IMR-90 (cell line): ENCODE measurements at regions not wholly inside any gene's neighbourhood (a gene's known extent, or its start where the extent isn't known, plus 50 kb on each side); places are given as distances from the start of the nearest gene placed in this dataset.

Source experiments
- ATAC-seq: fragments of 200-7000 bp; cut with Tn5 transposase; 2 replicates; pipeline ENCODE4 v1.9.1; 2020; ENCODE audit warnings: low read depth, mild to moderate bottlenecking, moderate library complexity
- BruUV-seq: library from RNA; stranded (reverse); fragments of 400-500 nt; replicated peaks from 2 replicates; lab custom pipeline; 2021; lab: Mats Ljungman, UMichigan
- CTCF ChIA-PET: fragments of 300-600 bp; formaldehyde crosslinking; extraction: SDS; loops from one replicate; lab custom pipeline; 2021; ENCODE audit warnings: antibody characterized with exemption; lab: Yijun Ruan, JAX
- POLR2A ChIA-PET: fragments of 300-600 bp; sonication (Branson Sonifier 250); formaldehyde crosslinking; loops from one replicate; lab custom pipeline; 2022; ENCODE audit warnings: antibody characterized with exemption; ENCODE audit not compliant: unreplicated experiment; lab: Charles Lee
- DNase-seq: peaks from one replicate; pipeline ENCODE4 v3.0.0; 2013
- H2AFZ ChIP-seq: replicated peaks from 2 replicates; pipeline ENCODE3; 2013; ENCODE audit warnings: low read length, mild to moderate bottlenecking; ENCODE audit not compliant: poor library complexity
- H2AK5ac ChIP-seq: 2 replicates; pipeline ENCODE4 v1.6.1; 2013; ENCODE audit warnings: low read depth, low read length, inconsistent platforms
- H2AK9ac ChIP-seq: replicated peaks from 2 replicates; pipeline ENCODE3; 2013; ENCODE audit warnings: mild to moderate bottlenecking, low read depth, low read length, moderate library complexity; ENCODE audit not compliant: poor library complexity
- H2BK120ac ChIP-seq: 2 replicates; pipeline ENCODE4 v1.6.1; 2013; ENCODE audit warnings: low read depth, low read length, inconsistent platforms
- H2BK15ac ChIP-seq: 3 replicates; pipeline ENCODE4 v1.6.1; 2013; ENCODE audit warnings: low read depth, low read length, inconsistent platforms
- H2BK20ac ChIP-seq: 2 replicates; pipeline ENCODE4 v1.6.1; 2013; ENCODE audit warnings: low read depth, mild to moderate bottlenecking, inconsistent platforms, low read length, moderate library complexity
- H2BK5ac ChIP-seq: 2 replicates; pipeline ENCODE4 v1.6.1; 2013; ENCODE audit warnings: mild to moderate bottlenecking, low read depth, low read length, inconsistent platforms; ENCODE audit not compliant: poor library complexity, severe bottlenecking
- H3K14ac ChIP-seq: replicated peaks from 2 replicates; pipeline ENCODE4 v1.6.1; 2013; ENCODE audit warnings: low read depth, low read length, inconsistent platforms
- H3K18ac ChIP-seq: 2 replicates; pipeline ENCODE4 v1.6.1; 2013; ENCODE audit warnings: low read depth, low read length, control low read depth
- H3K23ac ChIP-seq: 2 replicates; pipeline ENCODE4 v1.6.1; 2013; ENCODE audit warnings: low read depth, low read length, inconsistent platforms
- H3K27ac ChIP-seq: 2 replicates; pipeline ENCODE4 v1.5.1; 2013; ENCODE audit warnings: mild to moderate bottlenecking, control low read depth, low read length; ENCODE audit not compliant: insufficient read depth
- H3K27me3 ChIP-seq: 2 replicates; pipeline ENCODE4 v1.6.1; 2013; ENCODE audit warnings: low read length; ENCODE audit not compliant: control insufficient read depth, insufficient read depth
- H3K36me3 ChIP-seq: 2 replicates; pipeline ENCODE4 v1.6.1; 2013; ENCODE audit warnings: low read length, mixed read lengths; ENCODE audit not compliant: control insufficient read depth, insufficient read depth
- H3K4ac ChIP-seq: 2 replicates; pipeline ENCODE4 v1.6.1; 2013; ENCODE audit warnings: low read depth, low read length, inconsistent platforms
- H3K4me1 ChIP-seq: 2 replicates; pipeline ENCODE4 v1.6.1; 2013; ENCODE audit warnings: low read length, mixed read lengths; ENCODE audit not compliant: control insufficient read depth, insufficient read depth
- H3K4me2 ChIP-seq: 2 replicates; pipeline ENCODE4 v1.6.1; 2013; ENCODE audit warnings: low read depth, mild to moderate bottlenecking, control low read depth, low read length, moderate library complexity
- H3K4me3 ChIP-seq: 2 replicates; pipeline ENCODE4 v1.5.1; 2013; ENCODE audit warnings: low read depth, mild to moderate bottlenecking, control low read depth, low read length, moderate library complexity; ENCODE audit not compliant: insufficient read depth
- H3K56ac ChIP-seq: 2 replicates; pipeline ENCODE4 v1.6.1; 2013; ENCODE audit warnings: low read length, inconsistent platforms; ENCODE audit not compliant: insufficient read depth; ENCODE audit errors: extremely low read depth
- H3K79me1 ChIP-seq, 2 experiments: 2 replicates each; pipeline ENCODE4 v1.6.1; 2013; ENCODE audit warnings: low read length in 2 of 2, inconsistent platforms in 1 of 2, low read depth in 1 of 2
- H3K9ac ChIP-seq: 2 replicates; pipeline ENCODE4 v1.6.1; 2013; ENCODE audit warnings: low read depth, low read length, control low read depth
- H3K9me1 ChIP-seq: 2 replicates; pipeline ENCODE4 v1.6.1; 2013; ENCODE audit warnings: low read length, inconsistent platforms; ENCODE audit not compliant: insufficient read depth
- H3K9me3 ChIP-seq: 2 replicates; pipeline ENCODE4 v1.6.1; 2013; ENCODE audit warnings: low read length; ENCODE audit not compliant: control insufficient read depth, insufficient read depth
- H4K20me1 ChIP-seq: 2 replicates; pipeline ENCODE4 v1.6.1; 2013; ENCODE audit warnings: low read length, inconsistent platforms; ENCODE audit not compliant: insufficient read depth
- H4K5ac ChIP-seq: 2 replicates; pipeline ENCODE4 v1.6.1; 2013; ENCODE audit warnings: mild to moderate bottlenecking, low read depth, low read length, control low read depth
- H4K8ac ChIP-seq, 2 experiments: 2 replicates each; pipeline ENCODE4 v1.6.1; 2013; ENCODE audit warnings: low read depth in 2 of 2, low read length in 2 of 2, control low read depth in 1 of 2, inconsistent platforms in 1 of 2
- H4K91ac ChIP-seq: 2 replicates; pipeline ENCODE4 v1.6.1; 2013; ENCODE audit warnings: low read depth, low read length, inconsistent platforms; ENCODE audit not compliant: insufficient read depth
- CHD1 ChIP-seq: IDR thresholded peaks from 2 replicates; pipeline ENCODE4 v1.6.1; 2012; ENCODE audit warnings: low read depth, low read length, improper control_type of control experiment
- FOS ChIP-seq: fragments of 150-350 bp; IDR thresholded peaks from 2 replicates; pipeline ENCODE4 v1.6.1; 2016; ENCODE audit warnings: low read depth, low read length
- MAFK ChIP-seq: IDR thresholded peaks from 2 replicates; pipeline ENCODE4 v1.6.1; 2012; ENCODE audit warnings: low read depth, low read length, improper control_type of control experiment
- MXI1 ChIP-seq: IDR thresholded peaks from 2 replicates; pipeline ENCODE4 v1.6.1; 2012; ENCODE audit warnings: low read depth, mild to moderate bottlenecking, low read length, moderate library complexity, borderline replicate concordance
- NFE2L2 ChIP-seq: fragments of 150-350 bp; IDR thresholded peaks from 2 replicates; pipeline ENCODE4 v1.6.1; 2016; ENCODE audit warnings: low read depth, mild to moderate bottlenecking, low read length
- POLR2A ChIP-seq: IDR thresholded peaks from 2 replicates; pipeline ENCODE4 v1.6.1; 2012; ENCODE audit warnings: mild to moderate bottlenecking, low read depth, low read length
- RAD21 ChIP-seq: IDR thresholded peaks from 2 replicates; pipeline ENCODE4 v1.6.1; 2012; ENCODE audit warnings: low read length, improper control_type of control experiment
- RCOR1 ChIP-seq: IDR thresholded peaks from 2 replicates; pipeline ENCODE4 v1.6.1; 2012; ENCODE audit warnings: mild to moderate bottlenecking, low read length, improper control_type of control experiment; ENCODE audit not compliant: insufficient replicate concordance
- RFX5 ChIP-seq: IDR thresholded peaks from 2 replicates; pipeline ENCODE4 v1.8.0; 2012; ENCODE audit warnings: low read depth, mild to moderate bottlenecking, low read length, moderate library complexity
- SMC3 ChIP-seq: fragments of 150-350 bp; IDR thresholded peaks from 2 replicates; pipeline ENCODE4 v1.6.1; 2016; ENCODE audit warnings: low read depth, mild to moderate bottlenecking, antibody characterized with exemption, low read length, moderate library complexity
- WGBS, 2 experiments: methylation state at CpG; one replicate each; pipeline versions ENCODE4 v1.1.5 to v1.1.7; 2013; ENCODE audit warnings: missing lambda C conversion rate in 2 of 2; ENCODE audit not compliant: insufficient read length in 1 of 2; ENCODE audit errors: extremely low coverage in 2 of 2; 5-methylcytosine and 5-hydroxymethylcytosine counted together
- dilution Hi-C: fragments of 300-500 bp; cut with HindIII; formaldehyde crosslinking; loops from one replicate; pipeline ENCODE4 v1.14.3; 2018; ENCODE audit warnings: low sequenced_read_pairs; ENCODE audit not compliant: unreplicated experiment
- in situ Hi-C: fragments of 300-500 bp; cut with MboI; formaldehyde crosslinking; loops from 3 replicates; pipeline ENCODE4 v1.14.3; 2019; ENCODE audit warnings: low sequenced_read_pairs, inconsistent platforms, mixed read lengths
- intact Hi-C: fragments of 100-400 bp; cut with micrococcal nuclease; formaldehyde crosslinking; loops from 2 replicates; pipeline ENCODE4 v1.10.0; 2022
- TF ChIP-seq, protein P1 (sequence below): fragments of 150-350 bp; IDR thresholded peaks from 2 replicates; pipeline ENCODE4 v1.6.1; 2017; ENCODE audit warnings: mild to moderate bottlenecking, antibody characterized with exemption, low read length, low read depth
- TF ChIP-seq, protein P2 (sequence below): conservative IDR thresholded peaks from 2 replicates; pipeline ENCODE4 v1.5.1; 2012; ENCODE audit warnings: mild to moderate bottlenecking, low read depth, low read length, improper control_type of control experiment

DNA sequence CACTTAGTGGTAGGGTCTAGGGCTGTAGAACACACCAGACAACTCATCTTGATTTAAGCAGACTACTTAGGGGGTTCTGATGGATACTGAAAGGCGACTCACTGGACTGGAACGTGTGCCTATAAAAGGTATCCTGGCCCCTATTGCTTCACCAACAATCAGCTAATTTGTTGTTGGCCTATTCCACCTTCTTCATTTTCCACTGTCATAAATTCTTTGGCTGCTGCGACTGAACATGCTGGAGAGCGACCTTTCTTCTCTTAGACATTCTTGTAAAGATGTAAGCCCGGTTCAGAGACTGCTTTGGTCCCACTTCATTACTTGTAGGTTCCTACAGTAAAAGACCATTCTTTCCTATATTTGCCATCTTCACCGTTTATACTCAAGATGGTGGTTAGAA is 609.9 kb upstream of the CITED2 start:
- H2BK20ac ChIP-seq, result peak overlapping the region; percentile 35
- intact Hi-C loops, result loop anchor here (5.0 kb wide), 1 partner anchor 222 kb away; no protein-coding TSS in a partner anchor

More for the DNA sequence above, 609.9 kb upstream of the CITED2 start:
- Histone ChIP-seq H4K91ac (peak overlapping the region; percentile 8), H3K56ac (0 out of 2 replicates have a peak overlapping the region, but pooled peaks have one; percentile 25), H3K4me1 (peaks cover 22% of the 10 kb centered on the region), H3K9ac (no peak overlapping the region), H4K5ac (peak overlapping the region; percentile 31), H3K36me3 (no peaks in the 10 kb centered on the region), H3K4me3 (no peak overlapping the region), H3K79me1 (no peaks in the 10 kb centered on the region), H3K9me3 (no peaks in the 10 kb centered on the region), H4K20me1 (no peaks in the 10 kb centered on the region), H4K8ac (peak overlapping the region; percentile 16 to 61; a peak in 1 of 4 replicates), H3K14ac (peak overlapping the region; percentile 39), H2BK5ac (peak overlapping the region; percentile 92), H3K9me1 (no peaks in the 10 kb centered on the region; the same call in 1 of the 2 replicates), H3K27me3 (no peaks in the 10 kb centered on the region), H3K4me2 (no peak overlapping the region), H3K27ac (peak overlapping the region; percentile 62; the same call in 1 of the 2 replicates), H2AK9ac (no peak overlapping the region), H2BK15ac (peak overlapping the region; percentile 82; the same call in 2 of the 3 replicates), H3K4ac (peak overlapping the region; percentile 70), H2BK120ac (peak overlapping the region; percentile 60), H2AK5ac (peak overlapping the region; percentile 75; the same call in 1 of the 2 replicates), H3K23ac (peak overlapping the region; percentile 73; the same call in 1 of the 2 replicates), H3K18ac (peak overlapping the region; percentile 61; the same call in 1 of the 2 replicates), H2AFZ (peak overlapping the region; percentile 38)
- DNase-seq, result no peak
- POLR2A ChIA-PET, result no interaction called here
- dilution Hi-C loops (no loop called here), in situ Hi-C loops (no loop called here)
- no peak for TF ChIP-seq NFE2L2
- TF ChIP-seq MXI1, result no peak
- TF ChIP-seq, protein P1, sequence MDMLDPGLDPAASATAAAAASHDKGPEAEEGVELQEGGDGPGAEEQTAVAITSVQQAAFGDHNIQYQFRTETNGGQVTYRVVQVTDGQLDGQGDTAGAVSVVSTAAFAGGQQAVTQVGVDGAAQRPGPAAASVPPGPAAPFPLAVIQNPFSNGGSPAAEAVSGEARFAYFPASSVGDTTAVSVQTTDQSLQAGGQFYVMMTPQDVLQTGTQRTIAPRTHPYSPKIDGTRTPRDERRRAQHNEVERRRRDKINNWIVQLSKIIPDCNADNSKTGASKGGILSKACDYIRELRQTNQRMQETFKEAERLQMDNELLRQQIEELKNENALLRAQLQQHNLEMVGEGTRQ, result no peak
- no peak for TF ChIP-seq RFX5
- TF ChIP-seq, protein P2, sequence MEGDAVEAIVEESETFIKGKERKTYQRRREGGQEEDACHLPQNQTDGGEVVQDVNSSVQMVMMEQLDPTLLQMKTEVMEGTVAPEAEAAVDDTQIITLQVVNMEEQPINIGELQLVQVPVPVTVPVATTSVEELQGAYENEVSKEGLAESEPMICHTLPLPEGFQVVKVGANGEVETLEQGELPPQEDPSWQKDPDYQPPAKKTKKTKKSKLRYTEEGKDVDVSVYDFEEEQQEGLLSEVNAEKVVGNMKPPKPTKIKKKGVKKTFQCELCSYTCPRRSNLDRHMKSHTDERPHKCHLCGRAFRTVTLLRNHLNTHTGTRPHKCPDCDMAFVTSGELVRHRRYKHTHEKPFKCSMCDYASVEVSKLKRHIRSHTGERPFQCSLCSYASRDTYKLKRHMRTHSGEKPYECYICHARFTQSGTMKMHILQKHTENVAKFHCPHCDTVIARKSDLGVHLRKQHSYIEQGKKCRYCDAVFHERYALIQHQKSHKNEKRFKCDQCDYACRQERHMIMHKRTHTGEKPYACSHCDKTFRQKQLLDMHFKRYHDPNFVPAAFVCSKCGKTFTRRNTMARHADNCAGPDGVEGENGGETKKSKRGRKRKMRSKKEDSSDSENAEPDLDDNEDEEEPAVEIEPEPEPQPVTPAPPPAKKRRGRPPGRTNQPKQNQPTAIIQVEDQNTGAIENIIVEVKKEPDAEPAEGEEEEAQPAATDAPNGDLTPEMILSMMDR, result no peak
- TF ChIP-seq FOS, result no peak
- TF ChIP-seq SMC3, result no peak
- no peak for TF ChIP-seq POLR2A
- no peak for TF ChIP-seq RCOR1
- no peak for TF ChIP-seq RAD21
- TF ChIP-seq CHD1, result no peak
- TF ChIP-seq MAFK, result no peak
- ATAC-seq, result no peak
- 90% methylated on average over 2 of the region's 6 CpGs; no CpG with 5 or more reads in 1 of the 2 experiments for WGBS, 2 experiments
- BruUV-seq, result no TSS peak
- CTCF ChIA-PET, result interaction anchor here (1.0 kb wide), 2 partner anchors 69 to 479 kb away, joined by 3 to 4 read pairs; no protein-coding TSS in a partner anchor
